ENCODE measurements at regions not wholly inside any gene's neighbourhood (a gene's known extent, or its start where the extent isn't known, plus 50 kb on each side); places are given as distances from the start of the nearest gene placed in this dataset.

DNA sequence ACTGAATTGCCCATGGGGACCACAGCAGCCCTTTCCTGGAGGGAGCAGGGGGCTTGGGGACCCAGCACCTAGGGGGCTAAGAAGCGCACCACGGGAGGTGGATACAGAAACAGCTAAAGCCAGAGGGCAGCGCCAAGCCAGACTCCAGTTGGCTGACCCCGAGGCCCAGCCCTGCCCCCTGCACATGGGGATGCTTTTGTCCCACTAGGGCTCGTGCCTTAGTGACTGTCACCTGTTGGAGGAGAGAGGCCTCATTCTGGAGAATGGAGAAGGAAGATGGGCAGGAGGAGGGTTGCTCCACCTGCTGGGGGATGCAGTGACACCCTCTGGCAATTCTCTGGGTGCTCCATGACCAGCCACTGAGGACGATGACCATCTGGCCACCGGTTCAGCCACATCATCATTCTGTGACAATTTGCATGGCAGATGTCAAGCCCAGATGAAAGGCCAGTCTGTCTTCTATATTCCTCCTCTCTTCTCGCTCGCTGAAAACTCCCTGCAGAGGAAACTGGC, 167.8 kb upstream of the TLE3 start:
- DNase-seq (ENCODE audit: low spot score, unreplicated experiment) = no peak
- Mint-ChIP-seq H3K36me3 (ENCODE audit: insufficient read depth) (no peaks in the 10 kb centered on the region), H3K27me3 (peaks cover 69% of the 10 kb centered on the region), H3K9me3 (ENCODE audit: low read depth) (no peaks in the 10 kb centered on the region), H3K27ac (no peak overlapping the region), H3K4me1 (ENCODE audit: low read depth) (peaks cover 10% of the 10 kb centered on the region), H3K4me3 (ENCODE audit: low read depth) (no peak overlapping the region)
- TF ChIP-seq, protein P1, sequence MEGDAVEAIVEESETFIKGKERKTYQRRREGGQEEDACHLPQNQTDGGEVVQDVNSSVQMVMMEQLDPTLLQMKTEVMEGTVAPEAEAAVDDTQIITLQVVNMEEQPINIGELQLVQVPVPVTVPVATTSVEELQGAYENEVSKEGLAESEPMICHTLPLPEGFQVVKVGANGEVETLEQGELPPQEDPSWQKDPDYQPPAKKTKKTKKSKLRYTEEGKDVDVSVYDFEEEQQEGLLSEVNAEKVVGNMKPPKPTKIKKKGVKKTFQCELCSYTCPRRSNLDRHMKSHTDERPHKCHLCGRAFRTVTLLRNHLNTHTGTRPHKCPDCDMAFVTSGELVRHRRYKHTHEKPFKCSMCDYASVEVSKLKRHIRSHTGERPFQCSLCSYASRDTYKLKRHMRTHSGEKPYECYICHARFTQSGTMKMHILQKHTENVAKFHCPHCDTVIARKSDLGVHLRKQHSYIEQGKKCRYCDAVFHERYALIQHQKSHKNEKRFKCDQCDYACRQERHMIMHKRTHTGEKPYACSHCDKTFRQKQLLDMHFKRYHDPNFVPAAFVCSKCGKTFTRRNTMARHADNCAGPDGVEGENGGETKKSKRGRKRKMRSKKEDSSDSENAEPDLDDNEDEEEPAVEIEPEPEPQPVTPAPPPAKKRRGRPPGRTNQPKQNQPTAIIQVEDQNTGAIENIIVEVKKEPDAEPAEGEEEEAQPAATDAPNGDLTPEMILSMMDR (IDR thresholded peaks at IDR 0.05; ENCODE audit: unreplicated experiment) = no peak

DNA sequence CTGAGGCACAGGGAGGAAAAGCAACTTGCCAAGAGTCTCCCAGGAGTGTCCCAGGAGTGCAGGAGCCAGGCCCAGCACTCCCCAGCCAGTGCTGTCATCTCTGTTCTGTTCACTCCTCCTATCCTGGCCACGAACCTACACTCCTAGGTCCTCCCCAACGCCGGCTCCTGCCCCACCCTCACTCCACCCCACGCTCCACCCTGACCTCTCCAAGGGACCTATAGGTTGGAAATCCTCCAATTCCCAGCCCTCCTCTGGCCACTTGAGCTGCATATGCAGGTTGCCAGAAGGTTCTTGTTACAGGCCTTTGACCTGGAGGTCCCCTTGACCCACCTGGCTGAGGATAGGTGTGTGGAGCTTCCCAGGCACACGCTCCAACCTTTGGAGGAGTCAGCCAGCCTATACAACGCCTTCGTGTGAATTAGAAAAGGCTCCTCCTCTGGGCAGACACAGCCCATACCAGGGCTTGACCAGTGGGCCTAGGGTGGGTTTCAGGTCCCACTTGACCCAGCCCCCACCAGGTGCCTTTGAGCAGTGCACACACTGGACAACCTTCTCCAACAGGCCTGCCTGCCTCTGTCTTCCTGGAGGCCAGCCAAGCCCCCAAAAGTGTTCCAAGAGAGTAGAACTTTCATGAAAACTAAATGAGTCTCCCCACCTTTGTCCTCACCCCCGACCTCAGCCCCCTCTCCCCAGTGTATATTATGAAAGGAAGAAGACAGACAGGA, 167.2 kb upstream of the TLE3 start:
- no peaks in the 10 kb centered on the region for H3K9me3 Mint-ChIP-seq (ENCODE audit: low read depth)
- H3K27ac Mint-ChIP-seq = no peak overlapping the region
- TF ChIP-seq, protein P1 (IDR thresholded peaks at IDR 0.05; ENCODE audit: unreplicated experiment) = no peak
- H3K36me3 Mint-ChIP-seq (ENCODE audit: insufficient read depth) = no peaks in the 10 kb centered on the region
- peaks cover 10% of the 10 kb centered on the region for H3K4me1 Mint-ChIP-seq (ENCODE audit: low read depth)
- DNase-seq (ENCODE audit: low spot score, unreplicated experiment) = no peak
- H3K4me3 Mint-ChIP-seq (ENCODE audit: low read depth) = no peak overlapping the region
- H3K27me3 Mint-ChIP-seq = peaks cover 67% of the 10 kb centered on the region

DNA sequence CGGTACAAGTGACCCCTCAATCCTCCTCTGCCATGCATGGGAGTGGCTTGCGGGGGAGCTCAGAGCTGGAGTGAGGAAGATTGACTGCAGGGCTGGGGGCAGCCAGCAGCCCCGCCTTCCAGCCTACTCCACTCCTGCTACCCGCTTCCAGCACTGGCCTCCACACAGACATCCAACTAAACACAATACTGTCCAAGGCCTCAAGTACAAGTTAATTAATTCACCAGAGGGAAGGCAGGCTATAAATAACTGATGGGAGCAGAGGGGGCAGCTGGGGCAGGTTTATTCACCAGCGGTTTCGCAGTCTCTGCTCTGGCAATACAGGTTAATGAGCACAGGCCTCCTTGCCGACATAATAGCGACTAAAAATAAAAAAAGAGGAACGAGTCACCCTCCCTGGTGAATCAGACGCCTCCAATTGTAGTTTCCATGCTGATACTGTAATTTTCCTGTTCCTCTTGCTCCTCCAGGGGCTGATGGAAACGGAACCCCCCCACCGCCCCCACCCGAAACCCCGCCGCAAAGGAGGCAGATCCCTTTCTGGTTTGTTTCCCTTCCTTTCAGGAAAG, 166.4 kb upstream of the TLE3 start:
- no peak overlapping the region for H3K27ac Mint-ChIP-seq
- no peaks in the 10 kb centered on the region for H3K9me3 Mint-ChIP-seq (ENCODE audit: low read depth)
- TF ChIP-seq, protein P1 (IDR thresholded peaks at IDR 0.05; ENCODE audit: unreplicated experiment) = no peak
- no peaks in the 10 kb centered on the region for H3K36me3 Mint-ChIP-seq (ENCODE audit: insufficient read depth)
- peaks cover 4% of the 10 kb centered on the region for H3K4me1 Mint-ChIP-seq (ENCODE audit: low read depth)
- no peak overlapping the region for H3K4me3 Mint-ChIP-seq (ENCODE audit: low read depth)
- no peak for DNase-seq (ENCODE audit: low spot score, unreplicated experiment)
- peaks cover 60% of the 10 kb centered on the region for H3K27me3 Mint-ChIP-seq

GRCh38 chr15:70262591-70263274, 165.0 kb upstream of the TLE3 start:
- Mint-ChIP-seq H3K27ac (no peak overlapping the region), H3K4me3 (ENCODE audit: low read depth) (no peak overlapping the region), H3K36me3 (ENCODE audit: insufficient read depth) (no peaks in the 10 kb centered on the region), H3K9me3 (ENCODE audit: low read depth) (no peaks in the 10 kb centered on the region), H3K4me1 (ENCODE audit: low read depth) (peaks cover 3% of the 10 kb centered on the region), H3K27me3 (peaks cover 51% of the 10 kb centered on the region)
- TF ChIP-seq, protein P1 (IDR thresholded peaks at IDR 0.05; ENCODE audit: unreplicated experiment) = no peak
- no peak for DNase-seq (ENCODE audit: low spot score, unreplicated experiment)

DNA sequence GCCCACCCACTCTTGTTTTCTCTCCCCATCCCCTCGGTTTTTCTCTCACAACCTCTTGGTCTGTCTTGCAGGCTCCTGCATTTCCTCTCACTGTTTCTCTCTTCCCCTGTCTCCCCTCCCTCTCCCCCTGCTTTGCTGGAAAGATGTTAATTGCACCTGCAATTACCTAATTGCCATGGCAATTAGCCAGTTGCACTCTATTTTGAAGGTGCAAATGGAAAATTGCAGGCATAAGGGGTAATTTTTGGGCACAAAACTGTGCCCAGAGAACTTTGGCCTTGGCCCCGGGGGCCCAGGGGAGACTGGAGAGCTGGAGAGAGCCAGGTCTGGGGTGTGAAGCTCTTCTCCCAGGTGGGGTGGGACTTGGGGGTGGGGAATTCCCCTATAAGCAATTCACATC, 164.5 kb upstream of the TLE3 start:
- no peak overlapping the region for H3K4me3 Mint-ChIP-seq (ENCODE audit: low read depth)
- H3K36me3 Mint-ChIP-seq (ENCODE audit: insufficient read depth) = no peaks in the 10 kb centered on the region
- H3K27ac Mint-ChIP-seq = no peak overlapping the region
- H3K9me3 Mint-ChIP-seq (ENCODE audit: low read depth) = no peaks in the 10 kb centered on the region
- peaks cover 49% of the 10 kb centered on the region for H3K27me3 Mint-ChIP-seq
- TF ChIP-seq, protein P1 (IDR thresholded peaks at IDR 0.05; ENCODE audit: unreplicated experiment) = no peak
- H3K4me1 Mint-ChIP-seq (ENCODE audit: low read depth) = peaks cover 3% of the 10 kb centered on the region
- no peak for DNase-seq (ENCODE audit: low spot score, unreplicated experiment)

Data from progenitor cell of endocrine pancreas (in vitro differentiated cells).